T-cell (primary cell): ENCODE measurements at regions not wholly inside any gene's neighbourhood (a gene's known extent, or its start where the extent isn't known, plus 50 kb on each side); places are given as distances from the start of the nearest gene placed in this dataset.
"Not testable (repeated sequence)": the region's sequence is repeated elsewhere in the genome, so short reads cannot be mapped to it uniquely, and the experiment has no call there.

ENCODE experiments used
- ATAC-seq, 4 experiments: fragments of 200-7000 bp in 3 of 4; fragments of 150-1000 bp in 1 of 4; cut with Tn5 transposase; replicated peaks in 1 of 4; 1 replicate in 3 of 4; 2 replicates in 1 of 4; pipeline ENCODE4 v1.10.0; 2021; ENCODE audit warnings: moderate library complexity in 3 of 4, mild to moderate bottlenecking in 2 of 4, moderate number of reproducible peaks in 1 of 4
- CTCF ChIA-PET, 2 donors: fragments of 300-600 bp; sonication (Branson Sonifier 250); formaldehyde crosslinking; loops; one replicate each; lab custom pipeline; 2022; ENCODE audit warnings: antibody characterized with exemption in 2 of 2; lab: Charles Lee
- POLR2A ChIA-PET, 2 donors: fragments of 300-600 bp; sonication (Branson Sonifier 250); formaldehyde crosslinking; loops; one replicate each; lab custom pipeline; 2022; ENCODE audit warnings: antibody characterized with exemption in 2 of 2; lab: Charles Lee
- DNase-seq, 35 experiments: peaks; one replicate each; pipeline versions ENCODE4 v3.0.0 to v3.0.0-alpha.2; 2013 to 2023
- H3K27ac ChIP-seq: one replicate; pipeline ENCODE4 v1.5.1; 2013; ENCODE audit warnings: low read length
- H3K27me3 ChIP-seq, 2 experiments: replicated peaks in 1 of 2; 1 replicate in 1 of 2; 2 replicates in 1 of 2; pipeline versions ENCODE4 v1.6.1 to v1.7.0; 2013; ENCODE audit warnings: low read length in 1 of 2, mixed read lengths in 1 of 2; ENCODE audit not compliant: control insufficient read depth in 2 of 2, insufficient read depth in 2 of 2; ENCODE audit errors: extremely low read depth in 1 of 2
- H3K36me3 ChIP-seq, 2 donors: 1 replicate in 1 of 2; 2 replicates in 1 of 2; pipeline versions ENCODE4 v1.6.1 to v1.7.0; 2013; ENCODE audit warnings: low read length in 1 of 2; ENCODE audit not compliant: control insufficient read depth in 2 of 2, insufficient read depth in 1 of 2; ENCODE audit errors: extremely low read depth in 1 of 2
- H3K4me1 ChIP-seq, 2 experiments: 1 replicate in 1 of 2; 2 replicates in 1 of 2; pipeline versions ENCODE4 v1.6.1 to v1.7.0; 2013; ENCODE audit warnings: low read length in 2 of 2, mixed read lengths in 1 of 2; ENCODE audit not compliant: insufficient read depth in 2 of 2, control insufficient read depth in 1 of 2; ENCODE audit errors: extremely low read depth in 1 of 2
- H3K4me3 ChIP-seq, 2 donors: 1 replicate in 1 of 2; 2 replicates in 1 of 2; pipeline versions ENCODE4 v1.5.1 to v1.7.0; 2013; ENCODE audit warnings: mild to moderate bottlenecking in 2 of 2, low read length in 1 of 2, moderate library complexity in 1 of 2; ENCODE audit not compliant: control insufficient read depth in 1 of 2; ENCODE audit errors: extremely low read depth in 1 of 2
- H3K9me3 ChIP-seq: 2 replicates; pipeline ENCODE4 v1.7.0; 2013
- H3K27ac Mint-ChIP-seq, 2 donors: one replicate each; pipeline ENCODE4 v1.8.0; 2020 to 2021; ENCODE audit warnings: mild to moderate bottlenecking in 2 of 2, mixed read lengths in 2 of 2
- H3K27me3 Mint-ChIP-seq, 2 donors: one replicate each; pipeline ENCODE4 v1.8.0; 2021 to 2022; ENCODE audit warnings: mixed read lengths in 2 of 2
- H3K36me3 Mint-ChIP-seq: one replicate; pipeline ENCODE4 v1.8.0; 2021; ENCODE audit warnings: mixed read lengths
- H3K4me1 Mint-ChIP-seq, 3 donors: one replicate each; pipeline ENCODE4 v1.8.0; 2020 to 2022; ENCODE audit warnings: mixed read lengths in 3 of 3, mild to moderate bottlenecking in 1 of 3
- H3K4me3 Mint-ChIP-seq, 3 donors: one replicate each; pipeline ENCODE4 v1.8.0; 2020 to 2022; ENCODE audit warnings: mild to moderate bottlenecking in 3 of 3, mixed read lengths in 3 of 3, moderate library complexity in 3 of 3
- H3K9me3 Mint-ChIP-seq, 3 donors: one replicate each; pipeline ENCODE4 v1.8.0; 2020 to 2022; ENCODE audit warnings: mixed read lengths in 3 of 3
- WGBS: methylation state at CpG from one replicate; pipeline ENCODE4 v1.1.5; 2013; ENCODE audit warnings: missing lambda C conversion rate; ENCODE audit not compliant: insufficient coverage; 5-methylcytosine and 5-hydroxymethylcytosine counted together

GRCh38 chr16:10258930-10259603, 76.8 kb upstream of the GRIN2A start:
- H3K27ac ChIP-seq, CTCF ChIA-PET: not testable (repeated sequence)

GRCh38 chr16:10261077-10261476, 78.8 kb upstream of the GRIN2A start:
- Mint-ChIP-seq H3K4me3 (no peak overlapping the region), H3K27me3 (peaks cover 0 to under 1% of the 10 kb centered on the region in 2 donors), H3K4me1 (peaks cover 4 to 9% (median 6%) of the 10 kb centered on the region in 3 donors), H3K9me3 (no peaks in the 10 kb centered on the region), H3K36me3 (no peaks in the 10 kb centered on the region), H3K27ac (no peak overlapping the region)
- H3K4me3 ChIP-seq: no peak overlapping the region
- H3K4me1 ChIP-seq: no peaks in the 10 kb centered on the region
- no peak for ATAC-seq
- H3K9me3 ChIP-seq: no peaks in the 10 kb centered on the region
- H3K36me3 ChIP-seq: no peaks in the 10 kb centered on the region
- DNase-seq: no peak
- H3K27ac ChIP-seq: no peak overlapping the region
- ChIA-PET CTCF (no interaction called here), POLR2A (no interaction called here)
- no CpG with 5 or more reads among the region's 11 CpGs for WGBS
- no peaks in the 10 kb centered on the region for H3K27me3 ChIP-seq

More at GRCh38 chr16:10258930-10259603, 76.8 kb upstream of the GRIN2A start:
- H3K4me3 ChIP-seq, H3K9me3 ChIP-seq, DNase-seq, H3K36me3 ChIP-seq, H3K36me3 Mint-ChIP-seq, H3K4me1 Mint-ChIP-seq, H3K4me1 ChIP-seq, H3K27me3 Mint-ChIP-seq, H3K4me3 Mint-ChIP-seq, POLR2A ChIA-PET, H3K9me3 Mint-ChIP-seq, H3K27ac Mint-ChIP-seq, ATAC-seq: not testable (repeated sequence)
- WGBS: 92% methylated on average over 2 of the region's 10 CpGs
- H3K27me3 ChIP-seq: peaks cover 0 to 11% of the 10 kb centered on the region in 2 experiments

GRCh38 chr16:10261526-10261925, 79.3 kb upstream of the GRIN2A start:
- H3K27me3 Mint-ChIP-seq, ATAC-seq, H3K27me3 ChIP-seq, DNase-seq, H3K4me1 Mint-ChIP-seq, H3K4me3 ChIP-seq, H3K4me1 ChIP-seq, H3K27ac Mint-ChIP-seq, H3K9me3 ChIP-seq, H3K9me3 Mint-ChIP-seq, H3K36me3 Mint-ChIP-seq, H3K27ac ChIP-seq, H3K36me3 ChIP-seq, H3K4me3 Mint-ChIP-seq, POLR2A ChIA-PET: not testable (repeated sequence)
- CTCF ChIA-PET: interaction anchor here in 1 of 2 donors (0.6 kb wide), 1 partner anchor 236 kb away, joined by 3 read pairs; no protein-coding TSS in a partner anchor
- WGBS: 90% methylated on average over 4 of the region's 6 CpGs

GRCh38 chr16:10262377-10263132, 80.3 kb upstream of the GRIN2A start:
- CTCF ChIA-PET: interaction anchor here in 1 of 2 donors (0.6 kb wide), 1 partner anchor 535 kb away, joined by 3 read pairs; no protein-coding TSS in a partner anchor
- H3K27me3 ChIP-seq: no peaks in the 10 kb centered on the region
- 92% methylated on average over 2 of the region's 7 CpGs for WGBS
- H3K4me3 ChIP-seq: no peak overlapping the region
- no peaks in the 10 kb centered on the region for H3K36me3 ChIP-seq
- peaks cover 0 to 4% of the 10 kb centered on the region in 2 experiments for H3K4me1 ChIP-seq
- H3K27me3 Mint-ChIP-seq: no peaks in the 10 kb centered on the region
- H3K27ac ChIP-seq: no peak overlapping the region
- H3K27ac Mint-ChIP-seq: no peak overlapping the region
- H3K9me3 Mint-ChIP-seq: no peaks in the 10 kb centered on the region
- H3K4me1 Mint-ChIP-seq: peaks cover 3 to 9% (median 6%) of the 10 kb centered on the region in 3 donors
- H3K4me3 Mint-ChIP-seq: no peak overlapping the region
- DNase-seq (no peak), ATAC-seq (no peak)
- no peaks in the 10 kb centered on the region for H3K9me3 ChIP-seq
- no peaks in the 10 kb centered on the region for H3K36me3 Mint-ChIP-seq
- POLR2A ChIA-PET: no interaction called here

GRCh38 chr16:10265770-10266615, 83.8 kb upstream of the GRIN2A start:
- Histone ChIP-seq H3K4me3 (no peak overlapping the region), H3K27ac (no peak overlapping the region), H3K4me1 (peaks cover 0 to 4% of the 10 kb centered on the region in 2 experiments), H3K27me3 (no peaks in the 10 kb centered on the region), H3K36me3 (no peaks in the 10 kb centered on the region), H3K9me3 (no peaks in the 10 kb centered on the region)
- peaks cover 3 to 9% (median 6%) of the 10 kb centered on the region in 3 donors for H3K4me1 Mint-ChIP-seq
- H3K4me3 Mint-ChIP-seq: no peak overlapping the region
- ChIA-PET POLR2A (interaction anchor here in 1 of 2 donors (0.6 kb wide), 1 partner anchor 351 kb away, joined by 3 read pairs; no protein-coding TSS in a partner anchor), CTCF (no interaction called here)
- no peak overlapping the region for H3K27ac Mint-ChIP-seq
- ATAC-seq (no peak), DNase-seq (no peak)
- WGBS: 71% methylated on average over 4 of the region's 11 CpGs
- peaks cover 0 to 5% (median 4%) of the 10 kb centered on the region in 3 donors for H3K9me3 Mint-ChIP-seq
- no peaks in the 10 kb centered on the region for H3K27me3 Mint-ChIP-seq
- no peaks in the 10 kb centered on the region for H3K36me3 Mint-ChIP-seq

- Histone ChIP-seq H3K27ac (no peak overlapping the region), H3K4me1 (peaks cover 0 to 4% of the 10 kb centered on the region in 2 experiments), H3K27me3 (no peaks in the 10 kb centered on the region), H3K36me3 (no peaks in the 10 kb centered on the region), H3K4me3 (no peak overlapping the region), H3K9me3 (no peaks in the 10 kb centered on the region)
- Mint-ChIP-seq H3K4me1 (peaks cover 3 to 9% (median 6%) of the 10 kb centered on the region in 3 donors), H3K27ac (no peak overlapping the region), H3K27me3 (no peaks in the 10 kb centered on the region), H3K9me3 (peaks cover under 1 to 5% (median 5%) of the 10 kb centered on the region in 3 donors), H3K36me3 (no peaks in the 10 kb centered on the region), H3K4me3 (no peak overlapping the region)
- DNase-seq (no peak), ATAC-seq (no peak)
- WGBS: no CpG with 5 or more reads among the region's 5 CpGs
- ChIA-PET CTCF (no interaction called here), POLR2A (interaction anchor here in 1 of 2 donors (0.6 kb wide), 1 partner anchor 350 kb away, joined by 3 read pairs; no protein-coding TSS in a partner anchor)
Observed at GRCh38 chr16:10266809-10267208, 84.6 kb upstream of the GRIN2A start.
